Islet precursor cell (in vitro differentiated cells): ENCODE measurements at regions not wholly inside any gene's neighbourhood (a gene's known extent, or its start where the extent isn't known, plus 50 kb on each side); places are given as distances from the start of the nearest gene placed in this dataset.
"Not testable (repeated sequence)": the region's sequence is repeated elsewhere in the genome, so short reads cannot be mapped to it uniquely, and the experiment has no call there.

Source experiments
- DNase-seq: peaks from one replicate; pipeline ENCODE4 v3.0.0-alpha.2; 2018

GRCh38 chr11:45402049-45402630 is 116.0 kb upstream of the SYT13 start:
- DNase-seq: no peak

GRCh38 chr11:45400591-45400990 is 114.5 kb upstream of the SYT13 start:
- DNase-seq: no peak

- DNase-seq: no peak
Measured at GRCh38 chr11:45399166-45399565, 113.0 kb upstream of the SYT13 start.

- no peak for DNase-seq
Measured at GRCh38 chr11:45398325-45398724, 112.2 kb upstream of the SYT13 start.

- DNase-seq: no peak
Measured at GRCh38 chr11:45396394-45396793, 110.3 kb upstream of the SYT13 start.

GRCh38 chr11:45395947-45396346 is 109.8 kb upstream of the SYT13 start:
- no peak for DNase-seq

- DNase-seq: no peak
Measured at GRCh38 chr11:45395421-45395820, 109.3 kb upstream of the SYT13 start.

- no peak for DNase-seq
Measured at GRCh38 chr11:45394294-45395085, 108.3 kb upstream of the SYT13 start.

- no peak for DNase-seq
Measured at GRCh38 chr11:45393826-45394225, 107.7 kb upstream of the SYT13 start.

- no peak for DNase-seq
Measured at GRCh38 chr11:45393334-45393733, 107.2 kb upstream of the SYT13 start.

- no peak for DNase-seq
Measured at GRCh38 chr11:45392591-45393091, 106.5 kb upstream of the SYT13 start.

GRCh38 chr11:45392154-45392553 is 106.0 kb upstream of the SYT13 start:
- DNase-seq: no peak

- DNase-seq: no peak
Measured at GRCh38 chr11:45391168-45391850, 105.2 kb upstream of the SYT13 start.

GRCh38 chr11:45390407-45390806 is 104.3 kb upstream of the SYT13 start:
- DNase-seq: no peak

GRCh38 chr11:45388472-45388871 is 102.3 kb upstream of the SYT13 start:
- DNase-seq: no peak

- not testable (repeated sequence) for DNase-seq
Measured at GRCh38 chr11:45387885-45388284, 101.7 kb upstream of the SYT13 start.

GRCh38 chr11:45386972-45387371 is 100.8 kb upstream of the SYT13 start:
- DNase-seq: no peak

- DNase-seq: no peak
Measured at GRCh38 chr11:45385844-45386243, 99.7 kb upstream of the SYT13 start.

GRCh38 chr11:45385423-45385822 is 99.3 kb upstream of the SYT13 start:
- DNase-seq: no peak

- DNase-seq: no peak
Measured at GRCh38 chr11:45384711-45385241, 98.6 kb upstream of the SYT13 start.

GRCh38 chr11:45384016-45384415 is 97.9 kb upstream of the SYT13 start:
- no peak for DNase-seq

- peak; percentile 77 for DNase-seq
Measured at GRCh38 chr11:45383224-45383623, 97.1 kb upstream of the SYT13 start.

GRCh38 chr11:45382133-45382878 is 96.2 kb upstream of the SYT13 start:
- DNase-seq: no peak
